Heart left ventricle (tissue), 16 donors: ENCODE measurements at regions not wholly inside any gene's neighbourhood (a gene's known extent, or its start where the extent isn't known, plus 50 kb on each side); places are given as distances from the start of the nearest gene placed in this dataset.

Source experiments
- ATAC-seq, 4 donors: fragments of 200-7000 bp; cut with Tn5 transposase; one replicate each; pipeline ENCODE4 v1.9.1; 2020 to 2022; ENCODE audit warnings: moderate library complexity in 4 of 4, mild to moderate bottlenecking in 3 of 4, moderate number of reproducible peaks in 1 of 4
- DNase-seq, 5 donors: peaks; one replicate each; pipeline ENCODE4 v3.0.0-alpha.2; 2020
- H3K27ac ChIP-seq, 12 donors: fragments of 200-600 bp; sonication (generic) in 4 of 12; one replicate each; pipeline versions ENCODE4 v1.5.0 to v1.8.0; 2016 to 2022; ENCODE audit warnings: mild to moderate bottlenecking in 2 of 12
- H3K27me3 ChIP-seq, 9 donors: fragments of 200-600 bp; sonication (generic) in 2 of 9; one replicate each; pipeline versions ENCODE4 v1.5.1 to v1.8.0; 2016 to 2022; ENCODE audit warnings: mild to moderate bottlenecking in 3 of 9
- H3K36me3 ChIP-seq, 9 donors: fragments of 200-600 bp; sonication (generic) in 2 of 9; one replicate each; pipeline versions ENCODE4 v1.5.0 to v1.8.0; 2018 to 2022; ENCODE audit warnings: mild to moderate bottlenecking in 2 of 9
- H3K4me1 ChIP-seq, 12 donors: fragments of 200-600 bp; sonication (generic) in 4 of 12; one replicate each; pipeline versions ENCODE4 v1.5.0 to v1.8.0; 2016 to 2022; ENCODE audit warnings: mild to moderate bottlenecking in 3 of 12
- H3K4me3 ChIP-seq, 12 donors: fragments of 200-600 bp; sonication (generic) in 4 of 12; one replicate each; pipeline versions ENCODE4 v1.5.0 to v1.8.0; 2017 to 2022; ENCODE audit warnings: mild to moderate bottlenecking in 9 of 12, moderate library complexity in 4 of 12
- H3K9me3 ChIP-seq, 12 donors: fragments of 200-600 bp; sonication (generic) in 4 of 12; one replicate each; pipeline versions ENCODE4 v1.5.0 to v1.8.0; 2016 to 2022; ENCODE audit warnings: mild to moderate bottlenecking in 1 of 12
- CTCF ChIP-seq, 12 donors: fragments of 200-600 bp; sonication (generic) in 4 of 12; IDR thresholded peaks; one replicate each; pipeline versions ENCODE4 v1.5.0 to v1.8.0; 2018 to 2022; ENCODE audit warnings: antibody characterized with exemption in 12 of 12, mild to moderate bottlenecking in 5 of 12
- POLR2A ChIP-seq, 2 donors: fragments of 450-650 bp; IDR thresholded peaks; one replicate each; pipeline ENCODE4 v1.6.1; 2017; ENCODE audit warnings: antibody characterized with exemption in 2 of 2, mild to moderate bottlenecking in 2 of 2, moderate library complexity in 2 of 2
- WGBS, 4 donors: extraction: QIAGEN DNeasy Blood & Tissue Kit in 2 of 4; methylation state at CpG; one replicate each; pipeline versions ENCODE4 v1.1.5 to v1.1.7; 2013 to 2018; 5-methylcytosine and 5-hydroxymethylcytosine counted together
- intact Hi-C, 10 donors: fragments of 100-400 bp; cut with DNase I; formaldehyde crosslinking; loops; one replicate each; pipeline versions ENCODE4 v1.11.1 to v1.14.2; 2022
- donor health status: ischemic (EF 13 %, LVEDD 7.1; RV severe dilation, severe dysfunction).
- donor health status: healthy with polysubstance abuse.
- donor health status: DM: no; HTN: yes; CAD: no.
- donor health status: DM: no; HTN: no; CAD: no.
- donor health status: ischemic (EF 25% LVEDD 6.9; RV normal size, moderate dysfunction).
- donor health status: ischemic (EF 25% LVEDD 5.7; RV mildly dilated, moderate dysfunction).
- donor health status: healthy.
- donor health status: DM: yes; HTN: yes; CAD: no.
- donor health status: ischemic (EF 35%, LVEDD 5.7; RV mildly dilated, moderate dysfunction).
- donor health status: nonischemic (EF 11% LVEDD 7.7; RV severe dilation, severe dysfunction).
- donor health status: DM: yes; HTN: yes; CAD: no.
- donor health status: PGD.
- donor health status: ischemic (EF 29% LVEDD 5.4; RV normal size, mild dysfunction).
- donor health status: nonischemic (EF 23%, LVEDD 6.1; RV moderate dilation, normal function).

GRCh38 chr3:10625323-10625722, 119.9 kb upstream of the ATP2B2 start:
- intact Hi-C loops: no loop called here
- H3K9me3 ChIP-seq: no peaks in the 10 kb centered on the region
- DNase-seq (no peak), ATAC-seq (no peak)
- TF ChIP-seq CTCF (IDR thresholded peaks at IDR 0.05) (no peak), POLR2A (IDR thresholded peaks at IDR 0.05) (no peak)
- H3K36me3 ChIP-seq: no peaks in the 10 kb centered on the region
- H3K4me3 ChIP-seq: no peak overlapping the region
- no peak overlapping the region for H3K27ac ChIP-seq
- H3K27me3 ChIP-seq: peaks cover 0 to 22% (median 0%) of the 10 kb centered on the region in 9 donors
- WGBS, 4 donors: 34 to 38% (median 37%) methylated on average over 9 of the region's 9 CpGs
- no peaks in the 10 kb centered on the region for H3K4me1 ChIP-seq

GRCh38 chr3:10627884-10628572, 122.6 kb upstream of the ATP2B2 start:
- ATAC-seq (no peak), DNase-seq (no peak)
- Histone ChIP-seq H3K27me3 (peaks cover 0 to 14% (median 0%) of the 10 kb centered on the region in 9 donors), H3K9me3 (no peaks in the 10 kb centered on the region), H3K36me3 (no peaks in the 10 kb centered on the region), H3K4me3 (no peak overlapping the region), H3K4me1 (no peaks in the 10 kb centered on the region), H3K27ac (no peak overlapping the region)
- no peak for TF ChIP-seq CTCF (IDR thresholded peaks at IDR 0.05)
- TF ChIP-seq POLR2A (IDR thresholded peaks at IDR 0.05): no peak
- intact Hi-C loops: no loop called here
- 60 to 70% (median 64%) methylated on average over 13 of the region's 13 CpGs for WGBS, 4 donors

GRCh38 chr3:10628891-10629670, 123.7 kb upstream of the ATP2B2 start:
- Histone ChIP-seq H3K27ac (no peak overlapping the region), H3K36me3 (no peaks in the 10 kb centered on the region), H3K27me3 (peaks cover 0 to 12% (median 0%) of the 10 kb centered on the region in 9 donors), H3K4me3 (no peak overlapping the region), H3K4me1 (no peaks in the 10 kb centered on the region), H3K9me3 (no peaks in the 10 kb centered on the region)
- TF ChIP-seq POLR2A (IDR thresholded peaks at IDR 0.05) (no peak), CTCF (IDR thresholded peaks at IDR 0.05) (no peak)
- DNase-seq (no peak), ATAC-seq (no peak)
- 86 to 92% (median 88%) methylated on average over 30 of the region's 30 CpGs for WGBS, 4 donors
- intact Hi-C loops: no loop called here

GRCh38 chr3:10629671-10630040, 124.3 kb upstream of the ATP2B2 start:
- H3K4me1 ChIP-seq: no peaks in the 10 kb centered on the region
- intact Hi-C loops: no loop called here

More at GRCh38 chr3:10629671-10630040, 124.3 kb upstream of the ATP2B2 start:
- Histone ChIP-seq H3K9me3 (no peaks in the 10 kb centered on the region), H3K27me3 (peaks cover 0 to 15% (median 0%) of the 10 kb centered on the region in 9 donors), H3K4me3 (no peak overlapping the region), H3K27ac (no peak overlapping the region), H3K36me3 (no peaks in the 10 kb centered on the region)
- DNase-seq: no peak
- TF ChIP-seq POLR2A (IDR thresholded peaks at IDR 0.05) (no peak), CTCF (IDR thresholded peaks at IDR 0.05) (no peak)
- no peak for ATAC-seq
- 78 to 83% (median 81%) methylated on average over 7 of the region's 7 CpGs for WGBS, 4 donors
